ENCODE measurements at regions not wholly inside any gene's neighbourhood (a gene's known extent, or its start where the extent isn't known, plus 50 kb on each side); places are given as distances from the start of the nearest gene placed in this dataset.

- TF ChIP-seq RAD21 (conservative IDR thresholded peaks at IDR 0.05): no peak
- TF ChIP-seq POLR2AphosphoS5 (IDR thresholded peaks at IDR 0.05): no peak
- TF ChIP-seq CTCF (IDR thresholded peaks at IDR 0.05; ENCODE audit: poor library complexity, severe bottlenecking): no peak
- TF ChIP-seq REST (IDR thresholded peaks at IDR 0.05; ENCODE audit: borderline replicate concordance): no peak
- no peak for TF ChIP-seq EZH2 (IDR thresholded peaks at IDR 0.05; ENCODE audit: borderline replicate concordance, insufficient read depth, low read length, poor library complexity, severe bottlenecking)
- no peak for TF ChIP-seq EP300 (conservative IDR thresholded peaks at IDR 0.05; ENCODE audit: poor library complexity, severe bottlenecking)
Observed at GRCh38 chr12:24746864-24747263, 202.0 kb downstream of the BCAT1 start.
